ENCODE measurements at regions not wholly inside any gene's neighbourhood (a gene's known extent, or its start where the extent isn't known, plus 50 kb on each side); places are given as distances from the start of the nearest gene placed in this dataset.

DNA sequence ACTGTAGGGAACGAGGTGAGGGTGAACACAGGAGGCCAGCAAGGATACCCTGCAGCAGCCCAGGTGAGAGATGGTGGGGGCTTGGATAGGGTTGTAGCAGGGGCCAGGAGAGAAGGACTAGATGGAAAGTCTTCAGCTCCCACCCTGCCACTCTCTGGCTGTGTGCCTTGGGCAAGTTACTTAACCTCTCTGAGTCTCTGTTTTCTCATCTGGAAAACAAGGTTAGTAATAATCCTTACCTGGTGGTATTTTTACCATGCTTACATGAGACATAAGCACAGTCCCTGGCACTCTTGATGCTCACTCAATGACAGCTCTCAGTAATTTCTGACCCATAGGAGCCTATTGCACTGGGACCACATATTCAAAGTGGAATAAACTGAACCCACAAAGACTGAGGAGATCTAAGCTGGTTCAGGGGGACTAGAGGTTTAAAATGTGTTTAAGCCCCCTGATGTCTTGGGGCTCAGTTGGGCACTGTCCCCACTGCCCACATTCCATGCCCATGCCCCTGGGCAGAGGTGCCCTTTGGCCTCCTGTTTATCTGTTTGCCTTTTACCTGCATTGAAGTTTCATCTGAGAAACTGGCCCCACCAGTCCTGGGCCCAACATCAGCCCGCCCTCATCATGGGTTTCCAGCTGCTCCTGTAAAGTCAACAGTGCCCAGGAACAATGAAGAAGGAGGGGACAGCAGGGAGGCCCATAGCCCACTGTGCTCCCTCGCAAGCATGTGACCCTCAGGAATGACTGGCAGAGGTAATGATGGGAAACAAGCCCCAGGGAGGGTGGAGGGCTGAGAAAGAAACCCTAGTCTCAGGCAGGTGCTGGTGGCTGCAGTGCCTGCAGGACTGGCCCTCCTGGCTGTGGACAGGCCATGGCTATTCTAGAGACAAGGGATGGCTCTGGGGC is 104.0 kb downstream of the VEGFA start:
- no peak for DNase-seq
- CTCF ChIA-PET = no interaction called here
- no peaks in the 10 kb centered on the region for H3K9me3 Mint-ChIP-seq
- H3K27me3 Mint-ChIP-seq = peaks cover 5% of the 10 kb centered on the region
- H3K4me1 Mint-ChIP-seq = no peaks in the 10 kb centered on the region
- POLR2A ChIA-PET = no interaction called here
- no peak overlapping the region for H3K4me3 Mint-ChIP-seq
- H3K27ac Mint-ChIP-seq = no peak overlapping the region
- no peaks in the 10 kb centered on the region for H3K36me3 Mint-ChIP-seq (ENCODE audit: low read depth)

DNA sequence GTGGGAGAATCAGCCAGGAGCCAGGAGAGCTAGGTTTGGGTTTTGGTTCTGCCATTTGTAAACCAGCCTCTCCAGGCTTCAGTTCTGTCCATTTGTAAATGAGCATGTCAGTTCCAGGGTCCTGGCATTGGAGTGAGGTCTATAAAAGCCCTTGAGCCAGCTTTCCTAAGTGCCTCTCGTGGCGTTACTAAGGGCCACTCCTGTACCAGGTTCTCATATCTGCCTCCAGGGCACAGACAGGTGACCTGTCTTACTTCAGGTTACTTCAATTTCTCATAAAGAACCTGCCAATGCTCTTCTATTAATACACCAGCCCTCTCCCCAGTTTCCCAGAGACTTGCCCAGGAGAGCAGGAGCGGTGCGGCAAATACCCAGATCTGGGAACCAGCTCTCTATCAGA is 101.9 kb downstream of the VEGFA start:
- H3K27me3 Mint-ChIP-seq = peaks cover 5% of the 10 kb centered on the region
- POLR2A ChIA-PET = no interaction called here
- H3K4me3 Mint-ChIP-seq = no peak overlapping the region
- DNase-seq = no peak
- no peaks in the 10 kb centered on the region for H3K36me3 Mint-ChIP-seq (ENCODE audit: low read depth)
- no peaks in the 10 kb centered on the region for H3K4me1 Mint-ChIP-seq
- CTCF ChIA-PET = no interaction called here
- no peaks in the 10 kb centered on the region for H3K9me3 Mint-ChIP-seq
- H3K27ac Mint-ChIP-seq = no peak overlapping the region

- Mint-ChIP-seq H3K4me1 (no peaks in the 10 kb centered on the region), H3K9me3 (no peaks in the 10 kb centered on the region), H3K27me3 (peaks cover 5% of the 10 kb centered on the region), H3K36me3 (ENCODE audit: low read depth) (no peaks in the 10 kb centered on the region), H3K4me3 (no peak overlapping the region), H3K27ac (no peak overlapping the region)
- ChIA-PET POLR2A (no interaction called here), CTCF (no interaction called here)
- DNase-seq = no peak
Observed at GRCh38 chr6:43871284-43871683, 101.3 kb downstream of the VEGFA start.

- Mint-ChIP-seq H3K36me3 (ENCODE audit: low read depth) (no peaks in the 10 kb centered on the region), H3K27ac (no peak overlapping the region), H3K27me3 (peaks cover 5% of the 10 kb centered on the region), H3K9me3 (no peaks in the 10 kb centered on the region), H3K4me1 (no peaks in the 10 kb centered on the region), H3K4me3 (no peak overlapping the region)
- no peak for DNase-seq
- CTCF ChIA-PET = no interaction called here
- POLR2A ChIA-PET = no interaction called here
Observed at GRCh38 chr6:43870660-43871061, 100.7 kb downstream of the VEGFA start.

- Mint-ChIP-seq H3K9me3 (no peaks in the 10 kb centered on the region), H3K4me1 (no peaks in the 10 kb centered on the region), H3K27ac (no peak overlapping the region)
Observed at GRCh38 chr6:43869792-43870659, 100.0 kb downstream of the VEGFA start.

DNA sequence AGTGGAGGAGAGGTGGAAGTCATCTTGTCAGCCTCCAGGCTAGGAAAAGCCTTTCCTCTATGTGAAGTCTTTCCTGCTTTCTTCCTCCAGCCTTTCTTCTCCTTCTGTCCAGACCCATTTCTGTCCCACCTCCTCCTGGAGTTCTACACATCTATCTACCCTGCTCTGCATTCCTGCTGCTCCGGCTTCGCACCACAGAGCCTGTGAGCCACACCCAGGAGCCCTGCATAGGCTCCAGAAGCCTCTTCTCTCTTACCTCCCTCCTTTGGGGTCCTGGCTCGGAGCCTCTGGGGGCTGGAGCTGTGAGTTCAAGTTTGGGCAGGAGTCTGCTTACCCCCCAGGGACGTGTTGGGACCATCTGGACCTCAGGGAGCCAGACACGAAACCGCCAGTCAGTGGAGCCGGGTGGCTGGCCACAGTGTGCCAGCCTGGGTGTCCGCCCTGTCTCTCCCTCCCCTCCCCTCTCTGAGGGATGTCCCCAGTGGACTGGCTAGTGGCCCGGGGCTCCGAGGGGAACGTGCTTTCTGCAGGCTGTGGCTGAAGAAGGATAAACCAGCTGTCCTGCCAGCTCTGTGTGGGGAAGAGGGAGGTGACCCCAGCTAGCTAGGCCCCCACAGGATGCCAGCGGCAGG is 99.2 kb downstream of the VEGFA start:
- H3K27me3 Mint-ChIP-seq = peaks cover 5% of the 10 kb centered on the region
- CTCF ChIA-PET = no interaction called here
- POLR2A ChIA-PET = interaction anchor here (0.6 kb wide), 1 partner anchor 175 kb away, joined by 3 read pairs; no protein-coding TSS in a partner anchor
- no peaks in the 10 kb centered on the region for H3K36me3 Mint-ChIP-seq (ENCODE audit: low read depth)
- H3K9me3 Mint-ChIP-seq = no peaks in the 10 kb centered on the region
- H3K4me3 Mint-ChIP-seq = no peak overlapping the region
- H3K27ac Mint-ChIP-seq = no peak overlapping the region
- no peaks in the 10 kb centered on the region for H3K4me1 Mint-ChIP-seq
- no peak for DNase-seq

More at GRCh38 chr6:43869792-43870659, 100.0 kb downstream of the VEGFA start:
- DNase-seq = no peak
- CTCF ChIA-PET = no interaction called here
- H3K36me3 Mint-ChIP-seq (ENCODE audit: low read depth) = no peaks in the 10 kb centered on the region
- POLR2A ChIA-PET = interaction anchor here (0.6 kb wide), 1 partner anchor 174 kb away, joined by 3 read pairs; no protein-coding TSS in a partner anchor
- H3K4me3 Mint-ChIP-seq = no peak overlapping the region
- H3K27me3 Mint-ChIP-seq = peaks cover 5% of the 10 kb centered on the region

GRCh38 chr6:43868467-43868866 is 98.5 kb downstream of the VEGFA start:
- Mint-ChIP-seq H3K9me3 (no peaks in the 10 kb centered on the region), H3K27ac (no peak overlapping the region), H3K4me3 (no peak overlapping the region), H3K36me3 (ENCODE audit: low read depth) (no peaks in the 10 kb centered on the region), H3K4me1 (no peaks in the 10 kb centered on the region), H3K27me3 (peaks cover 8% of the 10 kb centered on the region)
- CTCF ChIA-PET = no interaction called here
- POLR2A ChIA-PET = no interaction called here
- no peak for DNase-seq

DNA sequence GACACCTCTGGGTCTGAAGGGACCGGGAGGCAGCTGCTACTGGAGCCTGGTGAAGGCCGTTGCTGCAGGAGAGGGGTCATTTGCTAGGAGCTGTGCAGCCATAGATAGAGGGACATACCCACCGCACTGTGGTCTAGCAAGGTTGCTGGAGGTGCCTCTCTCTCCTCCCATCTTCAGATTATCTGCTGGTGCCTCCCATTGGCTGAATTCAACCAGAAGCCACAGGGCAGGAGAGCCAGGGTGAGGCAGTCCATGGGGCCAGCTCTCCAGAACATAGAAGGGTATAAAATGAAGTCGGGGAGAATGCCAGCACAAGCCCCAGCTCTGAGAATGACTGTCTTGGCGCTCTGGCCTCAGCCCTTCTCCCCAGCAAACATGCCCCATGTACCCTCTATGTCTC is 98.0 kb downstream of the VEGFA start:
- DNase-seq = no peak
- Mint-ChIP-seq H3K9me3 (no peaks in the 10 kb centered on the region), H3K27ac (no peak overlapping the region), H3K4me3 (no peak overlapping the region), H3K27me3 (peaks cover 12% of the 10 kb centered on the region), H3K36me3 (ENCODE audit: low read depth) (no peaks in the 10 kb centered on the region), H3K4me1 (no peaks in the 10 kb centered on the region)
- ChIA-PET POLR2A (no interaction called here), CTCF (no interaction called here)

GRCh38 chr6:43867246-43867645 is 97.2 kb downstream of the VEGFA start:
- no peak for DNase-seq
- no peaks in the 10 kb centered on the region for H3K9me3 Mint-ChIP-seq
- ChIA-PET CTCF (interaction anchor here (0.9 to 1.0 kb wide), 2 partner anchors 97 to 212 kb away, joined by 3 read pairs; partner anchors contain the start of gene VEGFA), POLR2A (no interaction called here)
- no peak overlapping the region for H3K27ac Mint-ChIP-seq
- H3K4me3 Mint-ChIP-seq = no peak overlapping the region
- no peaks in the 10 kb centered on the region for H3K36me3 Mint-ChIP-seq (ENCODE audit: low read depth)
- H3K27me3 Mint-ChIP-seq = peaks cover 12% of the 10 kb centered on the region
- H3K4me1 Mint-ChIP-seq = no peaks in the 10 kb centered on the region

- Mint-ChIP-seq H3K4me1 (no peaks in the 10 kb centered on the region), H3K9me3 (no peaks in the 10 kb centered on the region), H3K27ac (no peak overlapping the region), H3K36me3 (ENCODE audit: low read depth) (no peaks in the 10 kb centered on the region), H3K4me3 (no peak overlapping the region), H3K27me3 (peaks cover 10% of the 10 kb centered on the region)
- POLR2A ChIA-PET = no interaction called here
- DNase-seq = no peak
- CTCF ChIA-PET = interaction anchor here (0.9 to 1.0 kb wide), 2 partner anchors 96 to 213 kb away, joined by 3 read pairs; partner anchors contain the start of gene VEGFA
Observed at GRCh38 chr6:43865932-43866645, 96.1 kb downstream of the VEGFA start.

- DNase-seq = no peak
- no peaks in the 10 kb centered on the region for H3K9me3 Mint-ChIP-seq
- no peak overlapping the region for H3K27ac Mint-ChIP-seq
- POLR2A ChIA-PET = no interaction called here
- CTCF ChIA-PET = no interaction called here
- H3K4me1 Mint-ChIP-seq = no peaks in the 10 kb centered on the region
- H3K36me3 Mint-ChIP-seq (ENCODE audit: low read depth) = no peaks in the 10 kb centered on the region
- peaks cover 10% of the 10 kb centered on the region for H3K27me3 Mint-ChIP-seq
- no peak overlapping the region for H3K4me3 Mint-ChIP-seq
Observed at GRCh38 chr6:43865086-43865485, 95.1 kb downstream of the VEGFA start.

DNA sequence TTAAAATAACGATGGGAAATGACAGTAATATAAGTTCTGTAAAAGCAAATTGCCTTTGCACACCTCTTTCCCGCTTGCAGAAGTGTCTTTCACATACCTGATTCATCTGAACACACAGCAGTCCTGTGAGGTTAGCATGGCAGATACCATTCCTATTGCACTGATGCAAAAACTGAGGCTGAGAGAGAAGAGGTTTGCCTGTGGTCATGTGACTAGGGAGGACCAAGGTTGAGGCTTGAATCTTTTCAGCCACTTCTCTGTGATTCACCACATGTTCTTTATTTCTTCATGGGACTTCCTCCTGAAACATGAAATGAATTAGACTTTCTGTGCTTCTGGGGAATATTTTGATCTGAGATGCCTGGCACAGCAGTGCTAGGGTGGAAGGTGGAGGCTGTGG is 92.9 kb downstream of the VEGFA start:
- DNase-seq = no peak
- H3K27me3 Mint-ChIP-seq = peaks cover 10% of the 10 kb centered on the region
- H3K4me1 Mint-ChIP-seq = no peaks in the 10 kb centered on the region
- ChIA-PET POLR2A (no interaction called here), CTCF (no interaction called here)
- H3K36me3 Mint-ChIP-seq (ENCODE audit: low read depth) = no peaks in the 10 kb centered on the region
- no peaks in the 10 kb centered on the region for H3K9me3 Mint-ChIP-seq
- no peak overlapping the region for H3K4me3 Mint-ChIP-seq
- H3K27ac Mint-ChIP-seq = no peak overlapping the region

Measured in activated CD4-positive, alpha-beta memory T cell treated with anti-CD3 and anti-CD28 coated beads, Interleukin-2, amount 10 ng/mL, durations not matched to agents 7 days and 5 days (primary cell).